ENCODE measurements at regions not wholly inside any gene's neighbourhood (a gene's known extent, or its start where the extent isn't known, plus 50 kb on each side); places are given as distances from the start of the nearest gene placed in this dataset.
"Not testable (repeated sequence)": the region's sequence is repeated elsewhere in the genome, so short reads cannot be mapped to it uniquely, and the experiment has no call there.

GRCh38 chr10:30159614-30160013 is 100.2 kb upstream of the JCAD start:
- H3K9me3 Mint-ChIP-seq; DNase-seq; H3K4me3 Mint-ChIP-seq; H3K27ac Mint-ChIP-seq; CTCF ChIA-PET; POLR2A ChIA-PET; H3K36me3 Mint-ChIP-seq (ENCODE audit: low read depth): not testable (repeated sequence)
- H3K27me3 Mint-ChIP-seq: peaks cover 26% of the 10 kb centered on the region
- H3K4me1 Mint-ChIP-seq: peaks cover 17% of the 10 kb centered on the region

GRCh38 chr10:30158325-30158960 is 99.1 kb upstream of the JCAD start:
- Mint-ChIP-seq H3K27ac (no peak overlapping the region), H3K36me3 (ENCODE audit: low read depth) (no peaks in the 10 kb centered on the region), H3K4me3 (no peak overlapping the region), H3K27me3 (peaks cover 22% of the 10 kb centered on the region), H3K9me3 (peaks cover 9% of the 10 kb centered on the region), H3K4me1 (peaks cover 15% of the 10 kb centered on the region)
- ChIA-PET POLR2A (no interaction called here), CTCF (no interaction called here)
- DNase-seq: no peak

GRCh38 chr10:30155401-30155800 is 96.0 kb upstream of the JCAD start:
- peaks cover 27% of the 10 kb centered on the region for H3K27me3 Mint-ChIP-seq
- no peak overlapping the region for H3K27ac Mint-ChIP-seq
- H3K36me3 Mint-ChIP-seq (ENCODE audit: low read depth): no peaks in the 10 kb centered on the region
- peaks cover 13% of the 10 kb centered on the region for H3K4me1 Mint-ChIP-seq
- DNase-seq: no peak
- POLR2A ChIA-PET: interaction anchor here (0.6 kb wide), 1 partner anchor 28 kb away, joined by 5 read pairs; no protein-coding TSS in a partner anchor
- CTCF ChIA-PET: interaction anchor here (0.5 to 1.6 kb wide), 2 partner anchors 9 to 153 kb away, joined by 3 to 6 read pairs; no protein-coding TSS in a partner anchor
- peaks cover 9% of the 10 kb centered on the region for H3K9me3 Mint-ChIP-seq
- H3K4me3 Mint-ChIP-seq: no peak overlapping the region

GRCh38 chr10:30154561-30154960 is 95.2 kb upstream of the JCAD start:
- Mint-ChIP-seq H3K36me3 (ENCODE audit: low read depth) (no peaks in the 10 kb centered on the region), H3K4me1 (peaks cover 13% of the 10 kb centered on the region), H3K27me3 (peaks cover 30% of the 10 kb centered on the region), H3K9me3 (peaks cover 9% of the 10 kb centered on the region), H3K27ac (no peak overlapping the region), H3K4me3 (no peak overlapping the region)
- CTCF ChIA-PET: no interaction called here
- POLR2A ChIA-PET: no interaction called here
- DNase-seq: no peak

- CTCF ChIA-PET: interaction anchor here (0.9 to 1.3 kb wide), 2 partner anchors 9 to 12 kb away, joined by 3 read pairs; no protein-coding TSS in a partner anchor
- peaks cover 30% of the 10 kb centered on the region for H3K27me3 Mint-ChIP-seq
Measured at GRCh38 chr10:30154126-30154525, 94.7 kb upstream of the JCAD start.

GRCh38 chr10:30151581-30152389 is 92.4 kb upstream of the JCAD start:
- H3K27me3 Mint-ChIP-seq: peaks cover 41% of the 10 kb centered on the region
- CTCF ChIA-PET: interaction anchor here (0.9 to 1.0 kb wide), 2 partner anchors 11 to 154 kb away, joined by 3 read pairs; no protein-coding TSS in a partner anchor
- POLR2A ChIA-PET: no interaction called here
- no peaks in the 10 kb centered on the region for H3K36me3 Mint-ChIP-seq (ENCODE audit: low read depth)
- no peak overlapping the region for H3K4me3 Mint-ChIP-seq
- H3K9me3 Mint-ChIP-seq: peaks cover 6% of the 10 kb centered on the region
- DNase-seq: no peak
- peaks cover 13% of the 10 kb centered on the region for H3K4me1 Mint-ChIP-seq
- H3K27ac Mint-ChIP-seq: no peak overlapping the region

More at GRCh38 chr10:30154126-30154525, 94.7 kb upstream of the JCAD start:
- H3K9me3 Mint-ChIP-seq: peaks cover 9% of the 10 kb centered on the region
- POLR2A ChIA-PET: no interaction called here
- no peak for DNase-seq
- no peaks in the 10 kb centered on the region for H3K36me3 Mint-ChIP-seq (ENCODE audit: low read depth)
- no peak overlapping the region for H3K4me3 Mint-ChIP-seq
- H3K27ac Mint-ChIP-seq: no peak overlapping the region
- peaks cover 13% of the 10 kb centered on the region for H3K4me1 Mint-ChIP-seq

GRCh38 chr10:30141423-30141822 is 82.0 kb upstream of the JCAD start:
- Mint-ChIP-seq H3K9me3 (peaks cover 2% of the 10 kb centered on the region), H3K36me3 (ENCODE audit: low read depth) (no peaks in the 10 kb centered on the region), H3K27me3 (peaks cover 27% of the 10 kb centered on the region), H3K4me1 (no peaks in the 10 kb centered on the region), H3K4me3 (no peak overlapping the region), H3K27ac (no peak overlapping the region)
- ChIA-PET CTCF (interaction anchor here (0.6 to 0.9 kb wide), 2 partner anchors 12 to 208 kb away, joined by 3 to 5 read pairs; partner anchors contain the start of gene MTPAP), POLR2A (no interaction called here)
- no peak for DNase-seq

GRCh38 chr10:30134171-30134945 is 75.0 kb upstream of the JCAD start:
- CTCF ChIA-PET: no interaction called here
- Mint-ChIP-seq H3K4me3 (no peak overlapping the region), H3K9me3 (no peaks in the 10 kb centered on the region), H3K27me3 (peaks cover 5% of the 10 kb centered on the region), H3K36me3 (ENCODE audit: low read depth) (no peaks in the 10 kb centered on the region), H3K4me1 (no peaks in the 10 kb centered on the region), H3K27ac (no peak overlapping the region)
- POLR2A ChIA-PET: no interaction called here
- no peak for DNase-seq

GRCh38 chr10:30133198-30133597 is 73.8 kb upstream of the JCAD start:
- Mint-ChIP-seq H3K4me3 (no peak overlapping the region), H3K36me3 (ENCODE audit: low read depth) (no peaks in the 10 kb centered on the region), H3K27ac (no peak overlapping the region), H3K9me3 (no peaks in the 10 kb centered on the region), H3K27me3 (peaks cover 9% of the 10 kb centered on the region), H3K4me1 (no peaks in the 10 kb centered on the region)
- ChIA-PET POLR2A (no interaction called here), CTCF (interaction anchor here (0.6 kb wide), 1 partner anchor 44 kb away, joined by 3 read pairs; no protein-coding TSS in a partner anchor)
- no peak for DNase-seq

GRCh38 chr10:30131369-30131768 is 72.0 kb upstream of the JCAD start:
- POLR2A ChIA-PET, H3K27me3 Mint-ChIP-seq: not testable (repeated sequence)

GRCh38 chr10:30129326-30129725 is 69.9 kb upstream of the JCAD start:
- H3K27me3 Mint-ChIP-seq; DNase-seq; H3K27ac Mint-ChIP-seq; H3K9me3 Mint-ChIP-seq; H3K4me1 Mint-ChIP-seq; H3K4me3 Mint-ChIP-seq; POLR2A ChIA-PET; H3K36me3 Mint-ChIP-seq (ENCODE audit: low read depth); CTCF ChIA-PET: not testable (repeated sequence)

More at GRCh38 chr10:30131369-30131768, 72.0 kb upstream of the JCAD start:
- DNase-seq; H3K9me3 Mint-ChIP-seq; H3K4me3 Mint-ChIP-seq; H3K36me3 Mint-ChIP-seq (ENCODE audit: low read depth); H3K4me1 Mint-ChIP-seq; H3K27ac Mint-ChIP-seq: not testable (repeated sequence)
- CTCF ChIA-PET: interaction anchor here (0.6 to 1.2 kb wide), 4 partner anchors 8 to 133 kb away, joined by 3 to 5 read pairs (median 4); no protein-coding TSS in a partner anchor

- no peaks in the 10 kb centered on the region for H3K9me3 Mint-ChIP-seq
- ChIA-PET POLR2A (no interaction called here), CTCF (interaction anchor here (0.6 kb wide), 1 partner anchor 9 kb away, joined by 3 read pairs; no protein-coding TSS in a partner anchor)
- H3K36me3 Mint-ChIP-seq (ENCODE audit: low read depth): no peaks in the 10 kb centered on the region
- H3K4me3 Mint-ChIP-seq: no peak overlapping the region
- no peak for DNase-seq
- peaks cover 5% of the 10 kb centered on the region for H3K4me1 Mint-ChIP-seq
- no peak overlapping the region for H3K27ac Mint-ChIP-seq
- peaks cover 4% of the 10 kb centered on the region for H3K27me3 Mint-ChIP-seq
Measured at GRCh38 chr10:30127120-30127541, 67.7 kb upstream of the JCAD start.

Data from activated CD4-positive, alpha-beta T cell treated with anti-CD3 and anti-CD28 coated beads, Interleukin-2, amount 10 ng/mL, durations not matched to agents 7 days and 5 days (primary cell).